Ishikawa (cell line): ENCODE measurements at regions not wholly inside any gene's neighbourhood (a gene's known extent, or its start where the extent isn't known, plus 50 kb on each side); places are given as distances from the start of the nearest gene placed in this dataset.

ENCODE experiments used
- CEBPB ChIP-seq: IDR thresholded peaks from 2 replicates; pipeline ENCODE4 v1.6.1; 2012
- CREB1 ChIP-seq: IDR thresholded peaks from 2 replicates; pipeline ENCODE4 v1.6.1; 2012; ENCODE audit warnings: low read depth
- EGR1 ChIP-seq: IDR thresholded peaks from 2 replicates; pipeline ENCODE4 v1.6.1; 2012
- EP300 ChIP-seq: IDR thresholded peaks from 2 replicates; pipeline ENCODE4 v1.6.1; 2012; ENCODE audit warnings: borderline replicate concordance
- FOXM1 ChIP-seq: IDR thresholded peaks from 2 replicates; pipeline ENCODE4 v1.6.1; 2012; ENCODE audit warnings: low read depth, borderline replicate concordance
- RAD21 ChIP-seq: IDR thresholded peaks from 2 replicates; pipeline ENCODE4 v1.6.1; 2012; ENCODE audit warnings: low read depth
- TAF1 ChIP-seq: IDR thresholded peaks from 2 replicates; pipeline ENCODE4 v1.6.1; 2012; ENCODE audit warnings: low read depth, mild to moderate bottlenecking
- YY1 ChIP-seq: IDR thresholded peaks from 2 replicates; pipeline ENCODE4 v1.6.1; 2012; ENCODE audit warnings: low read depth
- TF ChIP-seq, protein P1 (sequence below): IDR thresholded peaks from 2 replicates; pipeline ENCODE4 v1.6.1; 2012; ENCODE audit warnings: low read depth, mild to moderate bottlenecking

DNA sequence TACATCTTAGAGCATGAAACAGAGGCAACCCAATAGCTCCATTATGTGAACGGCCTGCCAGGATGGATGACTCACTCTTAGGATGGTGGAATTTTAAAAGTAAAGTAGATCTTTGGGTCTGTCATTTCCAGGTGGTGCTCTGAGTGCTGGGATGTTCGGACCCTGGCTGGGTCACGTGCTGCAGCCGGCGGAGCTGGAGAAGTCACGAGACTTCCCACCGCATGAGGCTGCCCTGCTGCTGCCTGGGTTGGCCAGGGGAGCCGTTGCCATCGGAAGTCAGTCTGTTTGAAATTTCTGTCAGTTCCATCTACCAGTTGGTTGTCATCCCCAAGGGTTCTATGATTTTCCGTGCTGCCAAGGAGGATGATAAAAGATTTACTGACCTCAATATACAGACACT lies 93.3 kb upstream of the ALKAL2 start:
- TF ChIP-seq EP300: no peak
- no peak for TF ChIP-seq CREB1
- TF ChIP-seq FOXM1: no peak
- TF ChIP-seq EGR1: no peak
- no peak for TF ChIP-seq RAD21
- TF ChIP-seq CEBPB: no peak
- TF ChIP-seq YY1: no peak
- TF ChIP-seq TAF1: no peak
- TF ChIP-seq, protein P1, sequence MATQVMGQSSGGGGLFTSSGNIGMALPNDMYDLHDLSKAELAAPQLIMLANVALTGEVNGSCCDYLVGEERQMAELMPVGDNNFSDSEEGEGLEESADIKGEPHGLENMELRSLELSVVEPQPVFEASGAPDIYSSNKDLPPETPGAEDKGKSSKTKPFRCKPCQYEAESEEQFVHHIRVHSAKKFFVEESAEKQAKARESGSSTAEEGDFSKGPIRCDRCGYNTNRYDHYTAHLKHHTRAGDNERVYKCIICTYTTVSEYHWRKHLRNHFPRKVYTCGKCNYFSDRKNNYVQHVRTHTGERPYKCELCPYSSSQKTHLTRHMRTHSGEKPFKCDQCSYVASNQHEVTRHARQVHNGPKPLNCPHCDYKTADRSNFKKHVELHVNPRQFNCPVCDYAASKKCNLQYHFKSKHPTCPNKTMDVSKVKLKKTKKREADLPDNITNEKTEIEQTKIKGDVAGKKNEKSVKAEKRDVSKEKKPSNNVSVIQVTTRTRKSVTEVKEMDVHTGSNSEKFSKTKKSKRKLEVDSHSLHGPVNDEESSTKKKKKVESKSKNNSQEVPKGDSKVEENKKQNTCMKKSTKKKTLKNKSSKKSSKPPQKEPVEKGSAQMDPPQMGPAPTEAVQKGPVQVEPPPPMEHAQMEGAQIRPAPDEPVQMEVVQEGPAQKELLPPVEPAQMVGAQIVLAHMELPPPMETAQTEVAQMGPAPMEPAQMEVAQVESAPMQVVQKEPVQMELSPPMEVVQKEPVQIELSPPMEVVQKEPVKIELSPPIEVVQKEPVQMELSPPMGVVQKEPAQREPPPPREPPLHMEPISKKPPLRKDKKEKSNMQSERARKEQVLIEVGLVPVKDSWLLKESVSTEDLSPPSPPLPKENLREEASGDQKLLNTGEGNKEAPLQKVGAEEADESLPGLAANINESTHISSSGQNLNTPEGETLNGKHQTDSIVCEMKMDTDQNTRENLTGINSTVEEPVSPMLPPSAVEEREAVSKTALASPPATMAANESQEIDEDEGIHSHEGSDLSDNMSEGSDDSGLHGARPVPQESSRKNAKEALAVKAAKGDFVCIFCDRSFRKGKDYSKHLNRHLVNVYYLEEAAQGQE: no peak
